HG02973 (cell line): ENCODE measurements at regions not wholly inside any gene's neighbourhood (a gene's known extent, or its start where the extent isn't known, plus 50 kb on each side); places are given as distances from the start of the nearest gene placed in this dataset.
"Not testable (repeated sequence)": the region's sequence is repeated elsewhere in the genome, so short reads cannot be mapped to it uniquely, and the experiment has no call there.

Source experiments
- ATAC-seq: cut with Tn5 transposase; IDR thresholded peaks from one replicate; pipeline ENCODE4 v1.9.1; 2021; ENCODE audit warnings: moderate library complexity; ENCODE audit not compliant: unreplicated experiment

DNA sequence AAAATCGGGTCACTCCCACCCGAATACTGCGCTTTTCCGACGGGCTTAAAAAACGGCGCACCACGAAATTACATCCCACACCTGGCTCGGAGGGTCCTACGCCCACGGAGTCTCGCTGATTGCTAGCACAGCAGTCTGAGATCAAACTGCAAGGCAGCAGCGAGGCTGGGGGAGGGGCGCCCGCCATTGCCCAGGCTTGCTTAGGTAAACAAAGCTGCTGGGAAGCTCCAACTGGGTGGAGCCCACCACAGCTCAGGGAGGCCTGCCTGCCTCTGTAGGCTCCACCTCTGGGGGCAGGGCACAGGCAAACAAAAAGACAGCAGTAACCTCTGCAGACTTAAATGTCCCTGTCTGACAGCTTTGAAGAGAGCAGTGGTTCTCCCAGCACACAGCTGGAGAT lies 325.7 kb upstream of the PIK3R1 start:
- ATAC-seq = not testable (repeated sequence)

DNA sequence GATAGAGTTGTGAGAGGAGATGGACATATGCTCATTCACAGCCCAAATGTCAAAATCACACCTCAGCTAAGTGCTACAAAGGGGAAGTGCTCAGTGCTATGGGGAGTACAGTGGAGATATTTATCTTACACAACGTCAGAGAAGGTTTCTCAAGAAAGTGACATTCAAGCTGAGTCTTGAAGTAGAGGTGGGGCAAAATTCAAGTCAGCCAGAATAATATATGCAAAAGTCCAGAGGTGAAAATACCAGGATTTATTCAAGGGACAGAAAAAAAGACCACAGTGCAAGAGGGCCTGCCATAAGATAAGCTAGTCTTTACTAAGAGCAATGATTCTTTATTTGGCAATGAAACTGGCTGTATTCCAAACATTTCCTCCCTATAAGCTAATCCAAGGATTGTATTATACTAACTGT lies 327.8 kb upstream of the PIK3R1 start:
- ATAC-seq = no peak

DNA sequence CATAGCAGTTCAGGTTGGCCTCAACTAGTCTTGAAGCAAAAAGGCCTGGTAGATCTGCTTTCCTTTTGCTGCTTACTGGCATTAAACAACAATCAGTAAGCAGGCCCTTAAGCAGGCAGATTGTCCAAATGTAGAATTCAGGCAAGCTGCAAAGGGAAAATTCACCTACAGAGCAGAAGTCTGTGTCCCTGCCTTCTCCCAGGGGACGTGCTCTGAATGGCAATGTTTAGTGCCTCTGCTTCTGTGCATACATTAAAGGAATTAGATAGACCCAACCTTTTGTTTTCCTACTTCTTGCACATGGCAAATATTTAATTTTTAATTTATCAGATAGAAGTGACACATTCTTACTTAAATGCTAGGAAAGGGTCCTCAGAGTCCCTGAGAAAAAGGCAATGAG lies 328.8 kb upstream of the PIK3R1 start:
- ATAC-seq = no peak

DNA sequence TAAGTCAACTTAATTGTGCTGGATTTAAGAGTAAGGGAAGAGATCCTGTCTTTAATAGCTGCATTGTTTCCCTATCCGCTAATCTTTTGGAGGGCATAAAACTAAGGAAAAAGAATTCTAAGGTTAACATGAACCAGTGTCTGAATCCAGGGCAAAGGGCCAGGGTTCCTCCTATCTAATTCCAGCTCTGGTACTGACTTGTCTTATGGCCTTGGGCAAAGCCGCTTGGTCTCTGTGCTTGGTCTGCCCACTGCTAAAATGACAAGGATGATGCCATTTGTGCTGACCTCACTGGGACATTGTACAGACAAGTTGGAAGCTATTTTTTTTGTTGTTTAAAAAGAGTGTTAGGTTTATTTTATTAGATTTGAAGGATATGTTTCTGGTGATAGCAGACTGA lies 334.7 kb upstream of the PIK3R1 start:
- ATAC-seq = no peak

DNA sequence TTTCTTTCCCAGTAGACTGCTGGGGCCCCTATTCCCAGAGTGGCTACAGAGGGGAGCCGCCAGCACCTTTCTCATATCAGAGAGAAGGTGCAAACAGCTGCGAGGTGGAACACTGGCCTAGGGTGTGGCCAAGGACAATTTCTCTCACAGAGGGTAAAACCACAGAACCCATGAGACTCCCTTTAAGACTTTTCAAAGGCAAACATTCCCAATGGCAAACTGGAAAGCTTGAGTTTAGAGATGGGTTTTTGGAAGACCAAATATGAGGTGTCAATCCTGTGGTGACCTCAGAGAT lies 335.1 kb upstream of the PIK3R1 start:
- no peak for ATAC-seq

DNA sequence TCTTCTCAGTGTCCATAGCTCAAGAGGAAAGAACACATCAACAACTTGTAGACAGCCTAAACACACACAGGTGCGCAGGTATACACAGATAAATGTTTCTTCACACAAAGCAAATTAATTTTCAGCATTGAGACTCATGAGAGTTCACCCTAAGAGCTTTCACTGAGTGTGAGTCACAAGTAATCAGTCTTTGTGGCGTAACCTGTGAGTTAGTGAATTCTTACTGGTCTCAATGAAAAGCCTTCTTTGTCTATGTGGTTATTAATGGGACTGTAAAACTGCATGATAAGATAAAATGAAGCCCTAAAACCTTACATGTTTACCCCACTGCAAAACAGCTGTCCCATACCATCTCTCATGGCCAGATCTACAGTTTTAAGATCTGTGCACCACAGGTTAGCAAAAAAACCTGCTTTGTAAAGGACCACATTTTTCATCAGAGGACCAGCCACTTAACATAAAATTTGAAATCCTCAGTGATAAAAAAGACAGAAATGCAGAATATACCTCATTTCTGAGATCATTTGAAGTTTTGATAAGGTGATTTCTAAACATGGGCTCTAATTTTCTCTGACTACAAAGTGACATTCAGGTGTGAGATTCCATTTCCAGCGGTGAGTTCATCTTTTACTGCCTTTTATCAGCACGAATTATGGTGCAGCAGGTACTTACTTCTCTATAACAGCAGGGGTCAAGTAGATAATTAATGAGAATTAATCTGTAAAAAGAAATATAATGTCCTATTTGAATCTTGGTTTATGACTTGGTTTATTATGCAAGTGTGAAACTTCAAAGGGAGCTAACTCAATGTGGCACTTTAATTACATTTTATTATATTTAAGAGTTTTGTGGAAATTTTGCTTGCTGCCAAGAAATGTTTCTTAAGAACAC lies 335.7 kb upstream of the PIK3R1 start:
- ATAC-seq = no peak

DNA sequence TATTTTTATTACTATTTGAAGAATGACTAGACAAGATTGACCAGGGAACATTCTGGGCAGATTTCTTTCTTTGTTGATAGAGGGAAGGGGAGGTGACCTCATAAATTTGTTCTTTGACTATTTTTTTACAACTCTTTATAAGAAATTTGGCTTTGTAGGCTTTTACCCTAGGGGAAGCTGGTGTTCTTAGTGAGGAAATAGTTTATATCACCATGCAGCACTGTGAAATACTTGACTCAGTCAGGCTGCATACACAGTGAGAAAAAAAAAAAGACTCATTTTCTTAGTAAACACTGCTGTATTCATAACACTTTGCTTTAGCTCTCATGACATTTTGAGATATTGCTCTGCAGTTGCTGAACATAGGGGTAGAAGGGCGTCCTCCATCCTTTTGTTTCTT lies 336.6 kb upstream of the PIK3R1 start:
- ATAC-seq = no peak

DNA sequence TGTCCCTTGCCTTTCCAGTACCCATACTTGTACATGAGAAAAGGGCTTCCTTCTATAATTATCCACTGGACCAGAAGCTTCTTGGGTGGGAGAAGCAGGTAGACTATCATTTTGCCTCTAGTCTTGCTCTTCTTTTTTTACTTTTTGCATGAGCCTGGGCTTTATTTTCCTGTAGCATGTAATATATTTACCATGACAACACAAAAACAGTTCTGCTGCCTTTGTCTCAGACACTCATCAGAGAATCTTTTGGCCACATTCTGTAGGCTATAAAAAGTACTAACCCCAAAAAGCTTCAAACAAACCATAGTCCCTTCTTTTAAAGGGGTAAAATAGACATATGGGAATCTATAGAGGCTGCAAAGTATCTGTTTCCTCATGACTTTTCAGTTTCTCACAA lies 339.2 kb upstream of the PIK3R1 start:
- no peak for ATAC-seq

DNA sequence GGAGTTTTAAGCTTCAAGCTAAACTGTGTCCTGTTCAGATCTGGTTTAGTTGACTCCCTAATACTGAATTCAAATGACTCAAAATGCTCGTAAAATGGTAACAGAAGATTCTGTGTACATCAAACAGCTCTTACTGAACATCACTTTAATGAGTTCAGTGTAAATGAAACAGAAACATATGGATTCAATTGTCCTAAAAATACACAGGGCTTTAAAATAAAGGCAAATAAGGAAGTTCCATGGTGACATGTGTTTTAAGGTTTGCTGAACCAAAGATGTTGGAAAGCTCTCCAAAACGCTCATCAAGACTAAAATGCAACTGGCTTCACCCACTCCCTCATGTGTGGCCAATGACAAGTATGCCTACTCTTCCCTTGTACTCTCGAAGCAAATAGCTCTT lies 340.0 kb upstream of the PIK3R1 start:
- no peak for ATAC-seq

DNA sequence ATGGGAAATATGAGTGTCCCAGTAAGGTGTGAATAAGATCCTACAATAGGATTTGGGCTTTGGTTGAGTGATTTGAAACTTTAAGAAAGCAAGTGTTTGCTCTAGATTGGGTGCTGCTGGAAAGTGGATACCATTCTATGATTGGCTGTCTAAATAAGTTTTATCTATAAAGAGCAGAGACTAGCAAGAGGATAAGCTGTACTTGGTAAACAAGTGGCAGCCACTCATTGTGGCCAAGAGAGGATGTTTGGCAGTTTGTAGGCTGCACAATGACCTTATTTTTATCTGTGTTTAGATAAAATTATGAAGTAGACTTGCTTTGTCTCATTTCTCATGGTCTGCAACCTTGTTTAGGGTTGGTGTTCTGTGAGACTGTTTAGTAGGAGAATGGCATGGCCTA lies 341.6 kb upstream of the PIK3R1 start:
- ATAC-seq = no peak

DNA sequence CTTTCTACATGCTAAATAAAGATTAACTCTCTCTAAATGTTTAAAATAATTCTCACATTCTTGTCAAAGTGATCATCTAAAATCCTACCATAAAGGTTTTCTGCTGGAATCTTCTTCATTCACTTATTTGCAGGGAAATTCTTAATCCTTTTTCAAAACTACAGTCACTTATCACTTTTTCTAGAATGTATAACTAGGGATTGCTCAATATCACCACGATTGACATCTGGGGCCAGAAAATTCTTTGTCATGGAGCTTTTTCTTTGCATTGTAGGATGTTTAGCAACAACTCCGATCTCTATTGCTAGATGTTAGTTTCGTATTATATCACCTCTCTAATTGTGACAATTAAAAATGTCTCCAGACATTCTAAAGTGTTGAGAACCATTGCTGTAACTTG lies 344.9 kb upstream of the PIK3R1 start:
- ATAC-seq = no peak

DNA sequence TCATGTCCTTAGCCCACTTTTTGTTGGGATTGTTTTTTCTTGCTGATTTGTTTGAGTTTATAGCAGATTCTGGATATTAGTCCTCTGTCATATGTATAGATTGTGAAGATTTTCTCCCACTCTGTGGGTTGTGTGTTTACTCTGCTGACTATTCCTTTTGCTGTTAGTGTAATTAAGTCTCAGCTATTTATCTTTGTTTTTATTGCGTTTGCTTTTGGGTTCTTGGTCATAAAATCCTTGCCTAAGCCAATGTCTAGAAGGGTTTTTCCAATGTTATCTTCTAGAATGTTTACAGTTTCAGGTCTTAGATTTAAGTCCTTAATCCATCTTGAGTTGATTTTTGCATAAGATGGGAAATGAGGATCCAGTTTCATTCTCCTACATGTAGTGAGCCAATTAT lies 351.2 kb upstream of the PIK3R1 start:
- ATAC-seq = not testable (repeated sequence)

DNA sequence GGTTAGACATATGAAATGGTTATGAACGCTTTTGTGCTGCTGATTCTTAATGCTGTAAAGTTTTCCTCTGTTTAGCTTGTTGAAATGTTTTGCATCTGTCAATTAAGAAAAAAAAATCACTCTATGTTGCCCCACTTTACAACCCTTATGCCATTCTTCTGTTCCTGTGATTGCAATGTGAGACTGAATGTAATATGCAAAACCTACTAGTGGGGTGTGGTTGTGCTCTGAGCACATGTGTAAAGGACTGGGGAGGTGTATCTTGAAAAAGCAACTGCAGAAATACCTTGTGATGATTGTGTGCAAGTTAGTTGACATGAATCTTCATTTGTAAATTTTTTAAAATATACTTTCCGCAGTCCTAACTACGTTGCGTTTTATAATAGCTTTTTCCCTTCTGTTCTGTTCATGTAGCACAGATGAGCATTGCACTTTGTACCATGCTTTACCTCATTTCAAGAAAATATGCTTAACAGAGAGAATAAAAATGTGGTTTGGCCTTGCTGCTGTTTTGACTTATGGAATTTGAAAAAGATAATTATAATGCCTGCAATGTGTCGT lies 357.0 kb upstream of the PIK3R1 start:
- no peak for ATAC-seq

DNA sequence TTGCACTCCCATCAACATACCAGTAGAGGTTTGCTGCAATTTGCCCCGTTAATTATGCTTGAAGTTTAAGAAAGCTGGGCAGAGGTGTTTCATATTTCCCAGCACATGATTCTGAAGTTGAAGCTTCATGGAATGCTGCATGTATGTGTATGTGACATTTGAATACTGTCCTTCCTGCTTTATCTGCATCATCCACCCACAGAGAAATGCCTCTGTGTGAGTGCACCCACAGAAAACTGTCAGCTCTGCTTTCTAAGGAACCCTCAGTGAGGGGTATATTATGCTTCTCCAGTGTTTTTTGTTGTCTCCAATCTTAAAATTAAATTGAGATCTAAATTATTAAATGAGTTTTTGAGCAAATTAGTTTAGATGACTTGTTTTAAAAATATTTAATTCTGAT lies 358.1 kb upstream of the PIK3R1 start:
- ATAC-seq = no peak

DNA sequence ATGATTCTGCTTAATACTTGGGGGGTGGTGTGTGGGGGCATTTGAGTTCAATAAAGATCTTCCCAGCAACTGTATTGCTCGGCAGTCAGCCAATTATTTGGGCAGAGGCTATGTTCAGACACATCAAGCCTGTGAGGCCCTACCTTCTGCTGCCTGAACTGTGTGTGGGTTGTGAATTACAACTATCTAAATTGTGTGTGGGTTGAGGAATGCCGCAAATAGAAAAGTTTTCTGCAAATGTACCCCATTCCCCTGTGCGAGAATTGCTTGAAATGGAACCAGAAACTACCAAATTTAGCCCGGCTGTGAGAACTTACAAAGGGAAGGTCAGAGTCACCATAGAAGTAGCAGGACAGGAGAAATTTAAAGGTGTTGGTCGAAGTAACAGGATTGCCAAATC lies 360.0 kb upstream of the PIK3R1 start:
- no peak for ATAC-seq

DNA sequence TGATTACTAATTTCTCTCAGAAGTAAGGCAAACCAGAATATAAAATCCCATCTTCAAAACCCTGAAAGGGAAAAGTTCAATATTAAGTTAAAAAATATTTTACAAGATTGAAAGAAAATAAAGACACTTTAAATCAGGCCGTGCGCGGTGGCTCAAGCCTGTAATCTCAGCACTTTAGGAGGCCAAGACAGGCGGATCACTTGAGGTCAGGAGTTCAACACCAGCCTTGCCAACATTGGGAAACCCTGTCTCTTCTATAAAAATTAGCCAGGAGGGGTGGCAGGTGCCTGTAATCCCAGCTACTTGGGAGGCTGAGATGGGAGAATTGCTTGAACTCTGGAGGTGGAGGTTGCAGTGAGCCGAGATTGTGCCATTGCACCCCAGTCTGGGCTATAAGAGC lies 364.6 kb upstream of the PIK3R1 start:
- ATAC-seq = not testable (repeated sequence)

DNA sequence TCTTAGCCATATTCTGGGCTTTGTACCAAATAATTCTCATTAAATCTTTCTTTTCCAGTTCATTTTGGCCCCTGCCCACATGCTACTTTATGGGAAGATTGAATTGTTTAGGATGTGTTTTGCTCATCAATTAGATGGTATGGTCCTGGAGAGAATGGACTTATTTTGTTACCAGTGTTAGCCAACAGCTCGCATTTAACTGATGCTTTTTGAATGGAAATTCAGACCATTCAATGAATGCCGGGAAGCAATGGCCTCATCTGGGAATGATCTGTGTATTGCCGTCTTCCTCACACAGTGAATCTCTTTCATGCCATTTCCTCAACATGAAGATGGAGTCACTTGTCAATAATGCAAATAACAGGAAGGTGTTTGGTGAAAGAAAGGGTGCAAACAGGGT lies 370.6 kb upstream of the PIK3R1 start:
- no peak for ATAC-seq

DNA sequence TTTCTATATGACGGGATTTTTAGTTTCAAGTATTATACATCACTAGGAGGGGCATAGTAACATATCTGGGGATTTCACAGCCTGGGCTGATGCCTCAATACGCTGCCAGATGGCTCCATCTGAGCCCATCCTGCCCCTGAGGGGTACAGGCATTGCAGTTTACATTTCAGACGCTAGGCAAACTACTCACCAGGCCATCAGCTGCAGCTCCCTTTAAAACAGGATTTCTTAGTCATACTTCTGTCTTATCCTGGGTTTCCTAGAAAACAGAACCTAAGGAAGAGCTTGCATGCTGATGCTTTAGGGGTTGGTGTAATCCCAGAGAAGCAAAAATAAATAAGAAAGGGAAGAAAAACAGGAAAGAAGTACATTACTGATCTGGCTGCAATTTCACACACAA lies 372.8 kb upstream of the PIK3R1 start:
- no peak for ATAC-seq

DNA sequence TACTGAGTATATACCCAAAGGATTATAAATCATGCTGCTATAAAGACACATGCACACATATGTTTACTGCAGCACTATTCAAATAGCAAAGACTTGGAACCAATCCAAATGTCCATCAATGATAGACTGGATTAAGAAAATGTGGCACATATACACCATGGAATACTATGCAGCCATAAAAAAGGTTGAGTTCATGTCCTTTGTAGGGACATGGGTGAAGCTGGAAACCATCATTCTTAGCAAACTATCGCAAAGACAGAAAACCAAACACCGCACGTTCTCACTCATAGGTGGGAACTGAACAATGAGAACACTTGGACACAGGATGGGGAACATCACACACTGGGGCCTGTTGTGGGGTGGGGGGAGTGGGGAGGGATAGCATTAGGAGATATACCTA lies 378.3 kb upstream of the PIK3R1 start:
- not testable (repeated sequence) for ATAC-seq

DNA sequence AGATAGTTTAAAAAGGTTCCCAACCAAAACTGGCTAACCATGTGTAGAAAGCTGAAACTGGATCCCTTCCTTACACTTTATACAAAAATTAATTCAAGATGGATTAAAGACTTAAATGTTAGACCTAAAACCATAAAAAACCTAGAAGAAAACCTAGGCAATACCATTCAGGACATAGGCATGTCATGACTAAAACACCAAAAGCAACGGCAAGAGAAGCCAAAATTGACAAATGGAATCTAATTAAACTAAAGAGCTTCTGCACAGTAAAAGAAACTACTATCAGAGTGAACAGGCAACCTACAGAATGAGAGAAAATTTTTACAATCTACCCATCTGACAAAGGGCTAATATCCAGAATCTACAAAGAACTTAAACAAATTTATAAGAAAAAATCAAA lies 379.1 kb upstream of the PIK3R1 start:
- not testable (repeated sequence) for ATAC-seq

DNA sequence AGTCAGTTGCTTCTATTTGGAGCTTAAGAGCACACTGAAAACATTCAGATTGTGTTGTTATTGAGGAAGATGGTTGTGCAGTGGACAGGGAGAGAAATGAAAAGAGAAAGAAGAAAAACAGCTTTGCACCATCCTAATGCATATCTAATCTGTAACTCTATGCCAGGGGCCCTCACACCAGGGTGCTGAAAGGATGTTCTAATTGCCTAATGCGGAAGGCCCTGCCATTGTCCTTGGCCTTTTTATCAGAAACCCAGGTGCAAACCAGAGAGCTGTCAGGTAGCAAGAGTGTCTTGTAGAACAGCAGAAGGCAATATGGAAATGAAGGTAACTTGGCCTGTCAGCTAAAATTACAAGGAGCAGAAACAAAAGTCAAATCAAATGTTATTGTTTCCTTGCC lies 384.5 kb upstream of the PIK3R1 start:
- no peak for ATAC-seq

DNA sequence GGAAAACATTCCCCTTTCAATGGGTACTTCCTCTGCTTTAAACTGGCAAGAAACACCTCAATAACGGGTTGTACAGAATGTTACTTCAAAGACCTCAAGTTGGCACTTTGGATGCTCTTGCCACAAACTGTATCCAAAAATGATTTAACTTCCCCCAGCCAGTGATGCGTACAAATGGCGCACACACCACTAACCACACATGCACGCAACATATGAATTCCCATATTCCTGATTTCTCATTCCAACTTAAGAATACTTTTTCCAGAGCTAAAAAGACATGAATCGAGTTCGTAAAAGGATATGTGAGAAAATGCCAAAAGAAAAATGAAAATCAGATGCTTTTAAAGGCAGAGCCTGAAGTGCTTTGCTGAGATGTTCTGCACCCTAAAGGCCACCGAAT lies 388.0 kb upstream of the PIK3R1 start:
- no peak for ATAC-seq

DNA sequence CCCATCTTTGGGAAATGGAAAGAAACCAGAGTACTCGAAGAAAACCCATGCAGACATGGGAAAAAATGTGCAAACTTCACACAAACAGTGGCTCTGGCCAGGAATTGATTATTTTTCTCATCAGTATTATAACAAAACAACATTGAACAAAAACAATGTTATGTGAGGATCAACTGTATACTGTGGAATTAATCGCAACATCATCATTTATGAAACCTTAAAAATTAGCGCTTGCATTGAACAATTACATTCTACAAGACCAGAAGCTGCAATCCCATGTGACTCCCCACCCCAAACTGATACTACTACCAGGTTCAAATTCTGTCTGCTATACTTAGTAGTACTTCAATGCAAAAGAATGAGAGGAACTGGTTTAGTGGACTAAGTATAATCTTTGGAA lies 390.7 kb upstream of the PIK3R1 start:
- no peak for ATAC-seq
